ENCODE measurements at regions not wholly inside any gene's neighbourhood (a gene's known extent, or its start where the extent isn't known, plus 50 kb on each side); places are given as distances from the start of the nearest gene placed in this dataset.

DNA sequence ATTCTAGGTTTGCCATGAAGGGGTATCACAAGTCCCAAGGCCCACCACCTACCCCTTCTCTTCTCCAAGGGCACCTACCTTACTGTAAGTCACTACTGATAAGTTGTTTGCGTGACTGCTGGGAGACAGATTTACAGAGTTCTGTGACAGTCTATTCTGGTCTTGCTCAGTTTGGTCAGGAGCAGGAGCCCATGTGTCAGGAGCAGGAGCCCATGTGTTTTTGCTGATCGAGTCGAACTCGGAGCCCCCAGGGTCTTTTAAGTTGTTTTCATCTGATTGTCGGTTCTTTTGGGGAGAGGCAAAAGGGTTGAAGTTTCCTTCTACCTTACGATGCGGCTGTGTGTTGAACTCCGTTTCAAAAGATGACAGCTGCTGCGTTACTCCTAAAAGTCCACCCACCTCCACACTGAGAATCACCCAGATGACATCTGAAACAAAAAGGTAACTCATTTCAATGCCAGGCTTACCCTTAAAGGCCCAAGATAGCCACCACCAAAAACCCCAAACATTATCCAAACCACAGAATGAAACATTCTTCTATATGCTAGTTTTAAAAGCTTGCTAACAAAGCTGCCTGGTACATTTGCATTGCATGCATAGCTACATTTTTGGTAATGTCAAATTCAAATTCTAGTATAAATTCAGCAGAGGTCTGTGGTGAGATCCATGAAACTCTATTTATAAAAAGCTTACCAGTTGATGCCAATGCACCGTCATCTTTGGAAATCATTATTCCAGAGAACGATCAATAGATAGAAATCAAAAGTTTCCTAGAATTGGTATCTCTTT is 50.5 kb upstream of the SPDEF start:
- in situ Hi-C loops (cut with HindIII; ENCODE audit: low pct_unique_long_range_greater_than_20kb, low sequenced_read_pairs), result no loop called here

More for the DNA sequence above, 50.5 kb upstream of the SPDEF start:
- DNase-seq (ENCODE audit: low read depth, low spot score), result no peak

Measured in SK-MEL-5 (cell line).